ENCODE measurements at regions not wholly inside any gene's neighbourhood (a gene's known extent, or its start where the extent isn't known, plus 50 kb on each side); places are given as distances from the start of the nearest gene placed in this dataset.

GRCh38 chr20:10783707-10784553, 110.1 kb upstream of the JAG1 start:
- 58 to 68% (median 65%) methylated on average over 4 of the region's 4 CpGs for WGBS, 4 donors
- TF ChIP-seq CTCF (IDR thresholded peaks at IDR 0.05) (no peak), POLR2A (IDR thresholded peaks at IDR 0.05) (no peak)
- no peak overlapping the region for H3K27ac ChIP-seq
- ATAC-seq (peak in 3 of 4 donors; percentile 36 to 42 (median 39)), DNase-seq (no peak)
- H3K9me3 ChIP-seq = no peaks in the 10 kb centered on the region
- intact Hi-C loops (cut with DNase I) = no loop called here
- H3K4me3 ChIP-seq = no peak overlapping the region
- no peaks in the 10 kb centered on the region for H3K27me3 ChIP-seq
- peaks cover 0 to 10% (median 0%) of the 10 kb centered on the region in 12 donors for H3K4me1 ChIP-seq
- no peaks in the 10 kb centered on the region for H3K36me3 ChIP-seq

GRCh38 chr20:10784554-10785183, 110.9 kb upstream of the JAG1 start:
- no peaks in the 10 kb centered on the region for H3K27me3 ChIP-seq
- ATAC-seq (no peak), DNase-seq (no peak)
- peaks cover 0 to 10% (median 0%) of the 10 kb centered on the region in 12 donors for H3K4me1 ChIP-seq
- TF ChIP-seq POLR2A (IDR thresholded peaks at IDR 0.05) = no peak
- H3K36me3 ChIP-seq = no peaks in the 10 kb centered on the region
- no peak overlapping the region for H3K4me3 ChIP-seq
- H3K27ac ChIP-seq = no peak overlapping the region
- H3K9me3 ChIP-seq = no peaks in the 10 kb centered on the region
- 87 to 91% (median 89%) methylated on average over 6 of the region's 6 CpGs for WGBS, 4 donors
- intact Hi-C loops (cut with DNase I) = no loop called here

GRCh38 chr20:10786678-10787077, 112.9 kb upstream of the JAG1 start:
- no peak overlapping the region for H3K4me3 ChIP-seq
- peaks cover 0 to 10% (median 0%) of the 10 kb centered on the region in 12 donors for H3K4me1 ChIP-seq
- H3K36me3 ChIP-seq = no peaks in the 10 kb centered on the region
- H3K27me3 ChIP-seq = no peaks in the 10 kb centered on the region
- DNase-seq = no peak
- intact Hi-C loops (cut with DNase I) = no loop called here
- WGBS, 4 donors = 41 to 64% (median 58%) methylated on average over 1 of the region's 1 CpG
- no peak for ATAC-seq
- TF ChIP-seq POLR2A (IDR thresholded peaks at IDR 0.05) (no peak), CTCF (IDR thresholded peaks at IDR 0.05) (no peak)
- H3K27ac ChIP-seq = no peak overlapping the region
- no peaks in the 10 kb centered on the region for H3K9me3 ChIP-seq

GRCh38 chr20:10788055-10788454, 114.3 kb upstream of the JAG1 start:
- TF ChIP-seq POLR2A (IDR thresholded peaks at IDR 0.05) (no peak), CTCF (IDR thresholded peaks at IDR 0.05) (no peak)
- intact Hi-C loops (cut with DNase I) = no loop called here
- no peak overlapping the region for H3K4me3 ChIP-seq
- WGBS, 4 donors = 61 to 86% (median 79%) methylated on average over 2 of the region's 2 CpGs
- H3K27me3 ChIP-seq = no peaks in the 10 kb centered on the region
- H3K4me1 ChIP-seq = peaks cover 0 to 17% (median 0%) of the 10 kb centered on the region in 12 donors
- no peaks in the 10 kb centered on the region for H3K36me3 ChIP-seq
- H3K27ac ChIP-seq = no peak overlapping the region
- no peak for DNase-seq
- no peaks in the 10 kb centered on the region for H3K9me3 ChIP-seq
- ATAC-seq = peak in 1 of 4 donors; percentile 71
